K562 (cell line): ENCODE measurements at regions not wholly inside any gene's neighbourhood (a gene's known extent, or its start where the extent isn't known, plus 50 kb on each side); places are given as distances from the start of the nearest gene placed in this dataset.

Experiments used
- ATAC-seq: fragments of 200-7000 bp; cut with Tn5 transposase; 3 replicates; pipeline ENCODE4 v1.9.1; 2020; ENCODE audit warnings: moderate library complexity
- BruUV-seq: library from RNA; stranded (reverse); fragments of 400-500 nt; replicated peaks from 2 replicates; lab custom pipeline; 2021; lab: Mats Ljungman, UMichigan
- CTCF ChIA-PET: fragments of 300-600 bp; formaldehyde crosslinking; extraction: SDS; loops from one replicate; lab custom pipeline; 2021; ENCODE audit warnings: low intra/inter-chr PET ratio; lab: Yijun Ruan, JAX
- POLR2A ChIA-PET: fragments of 300-600, 350-650 bp; sonication (Branson Sonifier 250); formaldehyde crosslinking; extraction: SDS; loops from one replicate; lab custom pipeline; 2021; ENCODE audit warnings: antibody characterized with exemption, inconsistent platforms; lab: Yijun Ruan, JAX
- DNase-seq, 4 experiments: peaks; one replicate each; pipeline versions ENCODE4 v3.0.0 to v3.0.0-alpha.2; 2011 to 2018; ENCODE audit warnings: low spot score in 3 of 4, mixed read lengths in 3 of 4; ENCODE audit errors: extremely low read depth in 1 of 4
- FAIRE-seq: peaks from 2 replicates; lab custom pipeline; 2011; peaks lifted over from hg19 to GRCh38; lab: Jason Lieb, UNC
- H2AFZ ChIP-seq: 2 replicates; pipeline ENCODE4 v1.6.0; 2011; ENCODE audit warnings: low read depth, low read length, control low read depth, inconsistent platforms
- H3K27ac ChIP-seq: fragments of 200-600 bp; 3 replicates; pipeline ENCODE4 v1.8.0; 2011; ENCODE audit warnings: low read depth, mild to moderate bottlenecking, control low read depth, inconsistent platforms, low read length, moderate library complexity, mixed read lengths; ENCODE audit errors: extremely low read depth
- H3K27me3 ChIP-seq, 2 experiments: fragments of 300-600 bp in 1 of 2; 2 replicates in 1 of 2; 3 replicates in 1 of 2; pipeline versions ENCODE4 v1.6.0 to v1.8.0; 2011; ENCODE audit warnings: inconsistent platforms in 2 of 2, low read length in 2 of 2, mild to moderate bottlenecking in 1 of 2, mixed read lengths in 1 of 2, moderate library complexity in 1 of 2; ENCODE audit not compliant: control insufficient read depth in 2 of 2, insufficient read depth in 2 of 2
- H3K36me3 ChIP-seq: fragments of 300-600 bp; 3 replicates; pipeline ENCODE4 v1.8.0; 2011; ENCODE audit warnings: mild to moderate bottlenecking, low read length, inconsistent platforms; ENCODE audit not compliant: control insufficient read depth, insufficient read depth
- H3K4me1 ChIP-seq, 2 experiments: fragments of 200-600 bp in 1 of 2; replicated peaks in 1 of 2; 2 replicates in 1 of 2; 3 replicates in 1 of 2; pipeline versions ENCODE4 v1.5.1 to v1.8.0; 2011; ENCODE audit warnings: inconsistent platforms in 2 of 2, low read length in 2 of 2, mild to moderate bottlenecking in 1 of 2, mixed read lengths in 1 of 2, moderate library complexity in 1 of 2; ENCODE audit not compliant: control insufficient read depth in 2 of 2, insufficient read depth in 2 of 2
- H3K4me2 ChIP-seq: 2 replicates; pipeline ENCODE4 v1.6.1; 2011; ENCODE audit warnings: low read length, control low read depth, inconsistent platforms, mixed read lengths; ENCODE audit not compliant: insufficient read depth
- H3K4me3 ChIP-seq: fragments of 200-600 bp; sonication (generic), shearing (Covaris generic); 2 replicates; pipeline ENCODE4 v1.5.1; 2016; ENCODE audit warnings: control low read depth, inconsistent platforms
- H3K79me2 ChIP-seq: fragments of 200-600 bp; 3 replicates; pipeline ENCODE4 v1.8.0; 2011; ENCODE audit warnings: low read length, inconsistent platforms; ENCODE audit not compliant: control insufficient read depth, insufficient read depth
- H3K9ac ChIP-seq, 2 experiments: 2 replicates each; pipeline versions ENCODE4 v1.6.0 to v1.6.1; 2011; ENCODE audit warnings: low read depth in 2 of 2, low read length in 2 of 2, control low read depth in 1 of 2, inconsistent platforms in 1 of 2, mild to moderate bottlenecking in 1 of 2, mixed read lengths in 1 of 2; ENCODE audit not compliant: insufficient read depth in 1 of 2
- H3K9me1 ChIP-seq: one replicate; pipeline ENCODE4 v1.6.0; 2011; ENCODE audit warnings: inconsistent platforms, mild to moderate bottlenecking, low read length, moderate library complexity; ENCODE audit not compliant: control insufficient read depth, insufficient read depth
- H3K9me3 ChIP-seq: replicated peaks from 2 replicates; pipeline ENCODE4 v1.5.1; 2011; ENCODE audit warnings: low read depth, low read length, inconsistent platforms; ENCODE audit not compliant: control insufficient read depth, insufficient read depth
- H4K20me1 ChIP-seq: replicated peaks from 2 replicates; pipeline ENCODE4 v1.6.1; 2011; ENCODE audit warnings: low read length, inconsistent platforms, mixed read lengths; ENCODE audit not compliant: control insufficient read depth, insufficient read depth
- E2F1 ChIP-seq: sonication (generic); formaldehyde crosslinking; IDR thresholded peaks from 2 replicates; pipeline ENCODE4 v1.8.1; 2023; ENCODE audit warnings: mild to moderate bottlenecking, missing genetic modification reagents, moderate library complexity
- MEIS2 ChIP-seq: fragments of 450-650 bp; IDR thresholded peaks from 2 replicates; pipeline ENCODE4 v1.6.1; 2014; ENCODE audit warnings: mild to moderate bottlenecking; ENCODE audit not compliant: partially characterized antibody
- RERE ChIP-seq: sonication (generic); formaldehyde crosslinking; IDR thresholded peaks from 2 replicates; pipeline ENCODE4 v1.8.0; 2023; ENCODE audit warnings: missing genetic modification reagents, mild to moderate bottlenecking, borderline replicate concordance
- STAG1 ChIP-seq: sonication (generic); formaldehyde crosslinking; IDR thresholded peaks from 2 replicates; pipeline ENCODE4 v1.5.0; 2020; ENCODE audit warnings: missing genetic modification reagents, borderline replicate concordance
- TFAM ChIP-seq: fragments of 250-450 bp; sonication (Bioruptor Pico); conservative IDR thresholded peaks from 2 replicates; pipeline ENCODE4 v1.5.0; 2021; ENCODE audit warnings: mild to moderate bottlenecking, moderate library complexity
- USF2 ChIP-seq: sonication (generic); formaldehyde crosslinking; IDR thresholded peaks from 2 replicates; pipeline ENCODE4 v1.5.0; 2020; ENCODE audit warnings: missing genetic modification reagents
- WGBS: fragments of 100-300 bp; shearing (Covaris generic); methylation state at CpG from one replicate; pipeline ENCODE4 v1.1.6; 2016; ENCODE audit warnings: low coverage, mixed read lengths; ENCODE audit not compliant: insufficient coverage; ENCODE audit errors: missing lambda C conversion rate; 5-methylcytosine and 5-hydroxymethylcytosine counted together
- in situ Hi-C: fragments of 300-500 bp; cut with MboI; formaldehyde crosslinking; loops from 4 replicates; pipeline ENCODE4 v1.15.0; 2018; ENCODE audit warnings: inconsistent platforms, mixed read lengths
- intact Hi-C: fragments of 100-400 bp; cut with micrococcal nuclease; formaldehyde crosslinking; loops from 2 replicates; pipeline ENCODE4 v1.14.2; 2022

- no peaks in the 10 kb centered on the region for H3K79me2 ChIP-seq
- no TSS peak for BruUV-seq
- H3K27ac ChIP-seq = no peak overlapping the region
- H3K4me1 ChIP-seq = peaks cover 0 to 2% of the 10 kb centered on the region in 2 experiments; a peak in 1 of 5 replicates
- H2AFZ ChIP-seq = no peak overlapping the region
- ChIA-PET CTCF (no interaction called here), POLR2A (no interaction called here)
- in situ Hi-C loops (no loop called here), intact Hi-C loops (no loop called here)
- WGBS = 2% methylated on average over 4 of the region's 5 CpGs
- no peak overlapping the region for H3K4me3 ChIP-seq
- no peaks in the 10 kb centered on the region for H3K9me3 ChIP-seq
- H3K9ac ChIP-seq = no peak overlapping the region
- no peak for DNase-seq
- H3K36me3 ChIP-seq = no peaks in the 10 kb centered on the region
- ATAC-seq = no peak
- FAIRE-seq = no peak
- no peaks in the 10 kb centered on the region for H4K20me1 ChIP-seq
- no peaks in the 10 kb centered on the region for H3K9me1 ChIP-seq
- no peak overlapping the region for H3K4me2 ChIP-seq
- H3K27me3 ChIP-seq = peaks cover 0 to 15% of the 10 kb centered on the region in 2 experiments; a peak in 4 of 5 replicates
- TF ChIP-seq E2F1 (CRISPR knock-in tag) = no peak
Observed at GRCh38 chr2:216298719-216299495, 73.4 kb downstream of the MARCHF4 start.

GRCh38 chr2:216296856-216297255 is 75.4 kb downstream of the MARCHF4 start:
- in situ Hi-C loops = no loop called here
- TF ChIP-seq RERE (no peak), USF2 (no peak), TFAM (no peak), MEIS2 (no peak), STAG1 (CRISPR knock-in tag) (no peak)

More at GRCh38 chr2:216296856-216297255, 75.4 kb downstream of the MARCHF4 start:
- no peaks in the 10 kb centered on the region for H3K9me1 ChIP-seq
- H3K79me2 ChIP-seq = no peaks in the 10 kb centered on the region
- no peak overlapping the region for H3K27ac ChIP-seq
- CTCF ChIA-PET = no interaction called here
- 4% methylated on average over 7 of the region's 7 CpGs for WGBS
- no peak for DNase-seq
- FAIRE-seq = no peak
- H3K9ac ChIP-seq = no peak overlapping the region
- H3K4me3 ChIP-seq = no peak overlapping the region
- POLR2A ChIA-PET = interaction anchor here (0.8 kb wide), 1 partner anchor 38 kb away, joined by 3 read pairs; no protein-coding TSS in a partner anchor
- H3K9me3 ChIP-seq = no peaks in the 10 kb centered on the region
- no peaks in the 10 kb centered on the region for H4K20me1 ChIP-seq
- intact Hi-C loops = no loop called here
- peaks cover 0 to 12% of the 10 kb centered on the region in 2 experiments; a peak in 4 of 5 replicates for H3K4me1 ChIP-seq
- H3K36me3 ChIP-seq = no peaks in the 10 kb centered on the region
- no peak overlapping the region for H3K4me2 ChIP-seq
- ATAC-seq = no peak
- no TSS peak for BruUV-seq
- peaks cover 0 to 15% of the 10 kb centered on the region in 2 experiments; a peak in 4 of 5 replicates for H3K27me3 ChIP-seq
- no peak overlapping the region for H2AFZ ChIP-seq
